Vagina (tissue), 2 donors: ENCODE measurements at regions not wholly inside any gene's neighbourhood (a gene's known extent, or its start where the extent isn't known, plus 50 kb on each side); places are given as distances from the start of the nearest gene placed in this dataset.
"Not testable (repeated sequence)": the region's sequence is repeated elsewhere in the genome, so short reads cannot be mapped to it uniquely, and the experiment has no call there.

Source experiments
- CTCF ChIP-seq, 3 experiments: fragments of 450-650 bp in 2 of 3; fragments of 200-600 bp in 1 of 3; sonication (generic) in 1 of 3; IDR thresholded peaks; one replicate each; pipeline ENCODE4 v1.5.1; 2017 to 2019; ENCODE audit warnings: antibody characterized with exemption in 3 of 3, mild to moderate bottlenecking in 2 of 3, moderate library complexity in 2 of 3
- POLR2A ChIP-seq, 2 donors: fragments of 450-650 bp; IDR thresholded peaks; one replicate each; pipeline ENCODE4 v1.6.1; 2017; ENCODE audit warnings: antibody characterized with exemption in 2 of 2, mild to moderate bottlenecking in 2 of 2, moderate library complexity in 2 of 2
- POLR2AphosphoS5 ChIP-seq, 2 donors: sonication (generic); formaldehyde crosslinking; IDR thresholded peaks; one replicate each; pipeline ENCODE4 v1.9.0; 2017; ENCODE audit warnings: antibody characterized with exemption in 2 of 2, mild to moderate bottlenecking in 2 of 2, low read depth in 1 of 2; ENCODE audit not compliant: insufficient read depth in 1 of 2

DNA sequence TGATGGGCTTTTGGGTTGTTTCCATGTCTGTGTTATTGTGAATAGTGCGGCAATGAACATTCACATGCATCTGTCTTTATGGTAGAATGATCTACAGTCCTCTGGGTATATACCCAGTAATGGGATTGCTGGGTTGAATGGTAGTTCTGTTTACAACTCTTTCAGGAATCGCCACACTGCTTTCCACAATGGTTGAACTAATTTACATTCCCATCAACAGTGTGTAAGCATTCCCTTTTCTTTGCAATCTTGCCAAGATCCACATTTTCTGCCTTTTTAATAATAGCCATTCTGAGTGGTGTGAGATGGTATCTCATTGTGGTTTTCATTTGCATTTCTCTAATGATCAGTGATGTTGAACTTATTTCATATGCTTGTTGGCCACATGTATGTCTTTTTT is 756.5 kb downstream of the DIAPH3 start:
- TF ChIP-seq POLR2AphosphoS5 (IDR thresholded peaks at IDR 0.05; ENCODE audit: insufficient read depth in 1 of 2, low read depth in 1 of 2); CTCF (IDR thresholded peaks at IDR 0.05); POLR2A (IDR thresholded peaks at IDR 0.05): not testable (repeated sequence)
